IMR-90 (cell line): ENCODE measurements at regions not wholly inside any gene's neighbourhood (a gene's known extent, or its start where the extent isn't known, plus 50 kb on each side); places are given as distances from the start of the nearest gene placed in this dataset.

ENCODE experiments used
- ATAC-seq: fragments of 200-7000 bp; cut with Tn5 transposase; 2 replicates; pipeline ENCODE4 v1.9.1; 2020; ENCODE audit warnings: low read depth, mild to moderate bottlenecking, moderate library complexity
- BruUV-seq: library from RNA; stranded (reverse); fragments of 400-500 nt; replicated peaks from 2 replicates; lab custom pipeline; 2021; lab: Mats Ljungman, UMichigan
- CTCF ChIA-PET: fragments of 300-600 bp; formaldehyde crosslinking; extraction: SDS; loops from one replicate; lab custom pipeline; 2021; ENCODE audit warnings: antibody characterized with exemption; lab: Yijun Ruan, JAX
- POLR2A ChIA-PET: fragments of 300-600 bp; sonication (Branson Sonifier 250); formaldehyde crosslinking; loops from one replicate; lab custom pipeline; 2022; ENCODE audit warnings: antibody characterized with exemption; ENCODE audit not compliant: unreplicated experiment; lab: Charles Lee
- DNase-seq: peaks from one replicate; pipeline ENCODE4 v3.0.0; 2013
- H2AFZ ChIP-seq: replicated peaks from 2 replicates; pipeline ENCODE3; 2013; ENCODE audit warnings: low read length, mild to moderate bottlenecking; ENCODE audit not compliant: poor library complexity
- H2AK5ac ChIP-seq: 2 replicates; pipeline ENCODE4 v1.6.1; 2013; ENCODE audit warnings: low read depth, low read length, inconsistent platforms
- H2AK9ac ChIP-seq: replicated peaks from 2 replicates; pipeline ENCODE3; 2013; ENCODE audit warnings: mild to moderate bottlenecking, low read depth, low read length, moderate library complexity; ENCODE audit not compliant: poor library complexity
- H2BK120ac ChIP-seq: 2 replicates; pipeline ENCODE4 v1.6.1; 2013; ENCODE audit warnings: low read depth, low read length, inconsistent platforms
- H2BK15ac ChIP-seq: 3 replicates; pipeline ENCODE4 v1.6.1; 2013; ENCODE audit warnings: low read depth, low read length, inconsistent platforms
- H2BK20ac ChIP-seq: 2 replicates; pipeline ENCODE4 v1.6.1; 2013; ENCODE audit warnings: low read depth, mild to moderate bottlenecking, inconsistent platforms, low read length, moderate library complexity
- H2BK5ac ChIP-seq: 2 replicates; pipeline ENCODE4 v1.6.1; 2013; ENCODE audit warnings: mild to moderate bottlenecking, low read depth, low read length, inconsistent platforms; ENCODE audit not compliant: poor library complexity, severe bottlenecking
- H3K14ac ChIP-seq: replicated peaks from 2 replicates; pipeline ENCODE4 v1.6.1; 2013; ENCODE audit warnings: low read depth, low read length, inconsistent platforms
- H3K18ac ChIP-seq: 2 replicates; pipeline ENCODE4 v1.6.1; 2013; ENCODE audit warnings: low read depth, low read length, control low read depth
- H3K23ac ChIP-seq: 2 replicates; pipeline ENCODE4 v1.6.1; 2013; ENCODE audit warnings: low read depth, low read length, inconsistent platforms
- H3K27ac ChIP-seq: 2 replicates; pipeline ENCODE4 v1.5.1; 2013; ENCODE audit warnings: mild to moderate bottlenecking, control low read depth, low read length; ENCODE audit not compliant: insufficient read depth
- H3K27me3 ChIP-seq: 2 replicates; pipeline ENCODE4 v1.6.1; 2013; ENCODE audit warnings: low read length; ENCODE audit not compliant: control insufficient read depth, insufficient read depth
- H3K36me3 ChIP-seq: 2 replicates; pipeline ENCODE4 v1.6.1; 2013; ENCODE audit warnings: low read length, mixed read lengths; ENCODE audit not compliant: control insufficient read depth, insufficient read depth
- H3K4ac ChIP-seq: 2 replicates; pipeline ENCODE4 v1.6.1; 2013; ENCODE audit warnings: low read depth, low read length, inconsistent platforms
- H3K4me1 ChIP-seq: 2 replicates; pipeline ENCODE4 v1.6.1; 2013; ENCODE audit warnings: low read length, mixed read lengths; ENCODE audit not compliant: control insufficient read depth, insufficient read depth
- H3K4me2 ChIP-seq: 2 replicates; pipeline ENCODE4 v1.6.1; 2013; ENCODE audit warnings: low read depth, mild to moderate bottlenecking, control low read depth, low read length, moderate library complexity
- H3K4me3 ChIP-seq: 2 replicates; pipeline ENCODE4 v1.5.1; 2013; ENCODE audit warnings: low read depth, mild to moderate bottlenecking, control low read depth, low read length, moderate library complexity; ENCODE audit not compliant: insufficient read depth
- H3K56ac ChIP-seq: 2 replicates; pipeline ENCODE4 v1.6.1; 2013; ENCODE audit warnings: low read length, inconsistent platforms; ENCODE audit not compliant: insufficient read depth; ENCODE audit errors: extremely low read depth
- H3K79me1 ChIP-seq, 2 experiments: 2 replicates each; pipeline ENCODE4 v1.6.1; 2013; ENCODE audit warnings: low read length in 2 of 2, inconsistent platforms in 1 of 2, low read depth in 1 of 2
- H3K9ac ChIP-seq: 2 replicates; pipeline ENCODE4 v1.6.1; 2013; ENCODE audit warnings: low read depth, low read length, control low read depth
- H3K9me1 ChIP-seq: 2 replicates; pipeline ENCODE4 v1.6.1; 2013; ENCODE audit warnings: low read length, inconsistent platforms; ENCODE audit not compliant: insufficient read depth
- H3K9me3 ChIP-seq: 2 replicates; pipeline ENCODE4 v1.6.1; 2013; ENCODE audit warnings: low read length; ENCODE audit not compliant: control insufficient read depth, insufficient read depth
- H4K20me1 ChIP-seq: 2 replicates; pipeline ENCODE4 v1.6.1; 2013; ENCODE audit warnings: low read length, inconsistent platforms; ENCODE audit not compliant: insufficient read depth
- H4K5ac ChIP-seq: 2 replicates; pipeline ENCODE4 v1.6.1; 2013; ENCODE audit warnings: mild to moderate bottlenecking, low read depth, low read length, control low read depth
- H4K8ac ChIP-seq, 2 experiments: 2 replicates each; pipeline ENCODE4 v1.6.1; 2013; ENCODE audit warnings: low read depth in 2 of 2, low read length in 2 of 2, control low read depth in 1 of 2, inconsistent platforms in 1 of 2
- H4K91ac ChIP-seq: 2 replicates; pipeline ENCODE4 v1.6.1; 2013; ENCODE audit warnings: low read depth, low read length, inconsistent platforms; ENCODE audit not compliant: insufficient read depth
- BHLHE40 ChIP-seq: fragments of 150-350 bp; IDR thresholded peaks from 2 replicates; pipeline ENCODE4 v1.6.1; 2016; ENCODE audit warnings: mild to moderate bottlenecking, low read depth, low read length
- FOS ChIP-seq: fragments of 150-350 bp; IDR thresholded peaks from 2 replicates; pipeline ENCODE4 v1.6.1; 2016; ENCODE audit warnings: low read depth, low read length
- POLR2A ChIP-seq: IDR thresholded peaks from 2 replicates; pipeline ENCODE4 v1.6.1; 2012; ENCODE audit warnings: mild to moderate bottlenecking, low read depth, low read length
- RAD21 ChIP-seq: IDR thresholded peaks from 2 replicates; pipeline ENCODE4 v1.6.1; 2012; ENCODE audit warnings: low read length, improper control_type of control experiment
- RFX5 ChIP-seq: IDR thresholded peaks from 2 replicates; pipeline ENCODE4 v1.8.0; 2012; ENCODE audit warnings: low read depth, mild to moderate bottlenecking, low read length, moderate library complexity
- SMC3 ChIP-seq: fragments of 150-350 bp; IDR thresholded peaks from 2 replicates; pipeline ENCODE4 v1.6.1; 2016; ENCODE audit warnings: low read depth, mild to moderate bottlenecking, antibody characterized with exemption, low read length, moderate library complexity
- WGBS, 2 experiments: methylation state at CpG; one replicate each; pipeline versions ENCODE4 v1.1.5 to v1.1.7; 2013; ENCODE audit warnings: missing lambda C conversion rate in 2 of 2; ENCODE audit not compliant: insufficient read length in 1 of 2; ENCODE audit errors: extremely low coverage in 2 of 2; 5-methylcytosine and 5-hydroxymethylcytosine counted together
- dilution Hi-C: fragments of 300-500 bp; cut with HindIII; formaldehyde crosslinking; loops from one replicate; pipeline ENCODE4 v1.14.3; 2018; ENCODE audit warnings: low sequenced_read_pairs; ENCODE audit not compliant: unreplicated experiment
- in situ Hi-C: fragments of 300-500 bp; cut with MboI; formaldehyde crosslinking; loops from 3 replicates; pipeline ENCODE4 v1.14.3; 2019; ENCODE audit warnings: low sequenced_read_pairs, inconsistent platforms, mixed read lengths
- intact Hi-C: fragments of 100-400 bp; cut with micrococcal nuclease; formaldehyde crosslinking; loops from 2 replicates; pipeline ENCODE4 v1.10.0; 2022
- TF ChIP-seq, protein P1 (sequence below): fragments of 150-350 bp; IDR thresholded peaks from 2 replicates; pipeline ENCODE4 v1.6.1; 2017; ENCODE audit warnings: mild to moderate bottlenecking, antibody characterized with exemption, low read length, low read depth
- TF ChIP-seq, protein P2 (sequence below): conservative IDR thresholded peaks from 2 replicates; pipeline ENCODE4 v1.5.1; 2012; ENCODE audit warnings: mild to moderate bottlenecking, low read depth, low read length, improper control_type of control experiment

DNA sequence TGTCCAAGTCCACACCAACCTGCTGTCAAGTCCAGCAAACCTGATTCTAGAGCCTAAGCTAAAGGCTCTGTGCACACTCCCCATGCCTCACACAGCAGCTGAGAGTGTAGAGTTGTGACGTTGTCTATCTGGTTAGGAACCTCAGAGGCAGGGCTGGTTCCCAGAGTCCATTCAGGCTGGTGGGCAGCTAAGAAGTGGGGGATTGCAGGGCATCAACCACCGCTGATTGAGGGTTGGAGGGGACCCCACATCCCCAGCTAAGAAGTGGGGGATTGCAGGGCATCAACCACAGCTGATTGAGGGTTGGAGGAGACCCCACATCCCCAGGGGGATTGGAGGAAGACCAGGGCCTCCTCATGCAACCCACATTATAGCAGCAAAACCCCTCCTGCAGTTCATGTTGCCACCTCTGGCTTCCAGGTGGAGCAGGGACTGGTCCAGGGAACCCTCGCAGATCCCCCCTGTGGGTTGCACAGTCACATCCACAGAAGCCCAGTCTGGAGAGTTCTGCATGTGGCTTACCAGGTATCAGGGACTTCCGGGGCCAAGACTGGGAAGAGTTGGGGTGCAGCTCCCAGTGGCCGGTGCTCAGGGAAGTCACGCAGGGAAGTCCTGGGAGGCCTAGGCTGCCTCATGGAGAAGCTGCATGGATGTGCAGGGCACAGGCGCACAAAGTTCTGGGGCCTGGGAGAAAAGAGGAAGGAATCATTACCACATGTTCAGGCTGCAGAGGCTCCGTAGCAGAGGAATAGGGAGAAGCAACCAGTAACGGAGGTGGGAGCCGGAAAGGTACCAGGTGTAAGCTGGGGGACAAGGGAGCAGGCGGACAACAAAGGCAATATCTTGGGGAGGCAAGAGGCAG is 71.4 kb upstream of the PCSK6 start:
- Histone ChIP-seq H2AFZ (no peak overlapping the region), H3K4me2 (no peak overlapping the region), H3K56ac (no peak overlapping the region), H2BK5ac (no peak overlapping the region), H3K4me3 (no peak overlapping the region), H4K20me1 (no peaks in the 10 kb centered on the region), H3K18ac (no peak overlapping the region), H3K79me1 (no peaks in the 10 kb centered on the region), H3K14ac (no peak overlapping the region), H2BK15ac (no peak overlapping the region), H3K27ac (no peak overlapping the region), H3K36me3 (no peaks in the 10 kb centered on the region), H3K9me3 (no peaks in the 10 kb centered on the region), H3K27me3 (peaks cover 16% of the 10 kb centered on the region), H3K4me1 (peaks cover 5% of the 10 kb centered on the region), H3K9ac (no peak overlapping the region), H2AK9ac (no peak overlapping the region), H3K9me1 (no peaks in the 10 kb centered on the region), H4K91ac (no peak overlapping the region), H4K5ac (no peak overlapping the region), H3K4ac (no peak overlapping the region), H4K8ac (no peak overlapping the region), H2BK20ac (no peak overlapping the region), H3K23ac (no peak overlapping the region), H2BK120ac (no peak overlapping the region), H2AK5ac (no peak overlapping the region)
- ChIA-PET CTCF (interaction anchor here (0.6 kb wide), 1 partner anchor 893 kb away, joined by 3 read pairs; no protein-coding TSS in a partner anchor), POLR2A (no interaction called here)
- BruUV-seq, result no TSS peak
- no peak for TF ChIP-seq SMC3
- no peak for TF ChIP-seq RFX5
- TF ChIP-seq FOS, result no peak
- no peak for TF ChIP-seq POLR2A
- TF ChIP-seq, protein P1, sequence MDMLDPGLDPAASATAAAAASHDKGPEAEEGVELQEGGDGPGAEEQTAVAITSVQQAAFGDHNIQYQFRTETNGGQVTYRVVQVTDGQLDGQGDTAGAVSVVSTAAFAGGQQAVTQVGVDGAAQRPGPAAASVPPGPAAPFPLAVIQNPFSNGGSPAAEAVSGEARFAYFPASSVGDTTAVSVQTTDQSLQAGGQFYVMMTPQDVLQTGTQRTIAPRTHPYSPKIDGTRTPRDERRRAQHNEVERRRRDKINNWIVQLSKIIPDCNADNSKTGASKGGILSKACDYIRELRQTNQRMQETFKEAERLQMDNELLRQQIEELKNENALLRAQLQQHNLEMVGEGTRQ, result no peak
- TF ChIP-seq RAD21, result no peak
- TF ChIP-seq, protein P2, sequence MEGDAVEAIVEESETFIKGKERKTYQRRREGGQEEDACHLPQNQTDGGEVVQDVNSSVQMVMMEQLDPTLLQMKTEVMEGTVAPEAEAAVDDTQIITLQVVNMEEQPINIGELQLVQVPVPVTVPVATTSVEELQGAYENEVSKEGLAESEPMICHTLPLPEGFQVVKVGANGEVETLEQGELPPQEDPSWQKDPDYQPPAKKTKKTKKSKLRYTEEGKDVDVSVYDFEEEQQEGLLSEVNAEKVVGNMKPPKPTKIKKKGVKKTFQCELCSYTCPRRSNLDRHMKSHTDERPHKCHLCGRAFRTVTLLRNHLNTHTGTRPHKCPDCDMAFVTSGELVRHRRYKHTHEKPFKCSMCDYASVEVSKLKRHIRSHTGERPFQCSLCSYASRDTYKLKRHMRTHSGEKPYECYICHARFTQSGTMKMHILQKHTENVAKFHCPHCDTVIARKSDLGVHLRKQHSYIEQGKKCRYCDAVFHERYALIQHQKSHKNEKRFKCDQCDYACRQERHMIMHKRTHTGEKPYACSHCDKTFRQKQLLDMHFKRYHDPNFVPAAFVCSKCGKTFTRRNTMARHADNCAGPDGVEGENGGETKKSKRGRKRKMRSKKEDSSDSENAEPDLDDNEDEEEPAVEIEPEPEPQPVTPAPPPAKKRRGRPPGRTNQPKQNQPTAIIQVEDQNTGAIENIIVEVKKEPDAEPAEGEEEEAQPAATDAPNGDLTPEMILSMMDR, result no peak
- TF ChIP-seq BHLHE40, result no peak
- WGBS, 2 experiments, result 71% methylated on average over 7 of the region's 11 CpGs; no CpG with 5 or more reads in 1 of the 2 experiments
- ATAC-seq, result no peak
- dilution Hi-C loops, result no loop called here
- in situ Hi-C loops, result no loop called here
- intact Hi-C loops, result no loop called here
- no peak for DNase-seq
